BLaER1 (cell line): ENCODE measurements at regions not wholly inside any gene's neighbourhood (a gene's known extent, or its start where the extent isn't known, plus 50 kb on each side); places are given as distances from the start of the nearest gene placed in this dataset.

Experiments used
- H3K27ac ChIP-seq: shearing (Covaris generic); formaldehyde crosslinking; 2 replicates; pipeline ENCODE4 v1.8.1; 2022
- H3K27me3 ChIP-seq: shearing (Covaris generic); formaldehyde crosslinking; 2 replicates; pipeline ENCODE4 v1.8.1; 2022
- H3K36me3 ChIP-seq: shearing (Covaris generic); formaldehyde crosslinking; 2 replicates; pipeline ENCODE4 v1.8.1; 2022
- H3K4me1 ChIP-seq: shearing (Covaris generic); formaldehyde crosslinking; 2 replicates; pipeline ENCODE4 v1.8.1; 2022
- H3K4me2 ChIP-seq: shearing (Covaris generic); formaldehyde crosslinking; 2 replicates; pipeline ENCODE4 v1.8.1; 2022
- H3K4me3 ChIP-seq: shearing (Covaris generic); formaldehyde crosslinking; 2 replicates; pipeline ENCODE4 v1.8.1; 2022
- H3K9ac ChIP-seq: shearing (Covaris generic); formaldehyde crosslinking; 2 replicates; pipeline ENCODE4 v1.8.1; 2022
- H3K9me3 ChIP-seq: shearing (Covaris generic); formaldehyde crosslinking; 2 replicates; pipeline ENCODE4 v1.8.1; 2022
- H4K20me1 ChIP-seq: shearing (Covaris generic); formaldehyde crosslinking; 2 replicates; pipeline ENCODE4 v1.8.1; 2022
- Cebpa-rat ChIP-seq: shearing (Covaris generic); IDR thresholded peaks from 2 replicates; pipeline ENCODE4 v1.8.1; 2022

DNA sequence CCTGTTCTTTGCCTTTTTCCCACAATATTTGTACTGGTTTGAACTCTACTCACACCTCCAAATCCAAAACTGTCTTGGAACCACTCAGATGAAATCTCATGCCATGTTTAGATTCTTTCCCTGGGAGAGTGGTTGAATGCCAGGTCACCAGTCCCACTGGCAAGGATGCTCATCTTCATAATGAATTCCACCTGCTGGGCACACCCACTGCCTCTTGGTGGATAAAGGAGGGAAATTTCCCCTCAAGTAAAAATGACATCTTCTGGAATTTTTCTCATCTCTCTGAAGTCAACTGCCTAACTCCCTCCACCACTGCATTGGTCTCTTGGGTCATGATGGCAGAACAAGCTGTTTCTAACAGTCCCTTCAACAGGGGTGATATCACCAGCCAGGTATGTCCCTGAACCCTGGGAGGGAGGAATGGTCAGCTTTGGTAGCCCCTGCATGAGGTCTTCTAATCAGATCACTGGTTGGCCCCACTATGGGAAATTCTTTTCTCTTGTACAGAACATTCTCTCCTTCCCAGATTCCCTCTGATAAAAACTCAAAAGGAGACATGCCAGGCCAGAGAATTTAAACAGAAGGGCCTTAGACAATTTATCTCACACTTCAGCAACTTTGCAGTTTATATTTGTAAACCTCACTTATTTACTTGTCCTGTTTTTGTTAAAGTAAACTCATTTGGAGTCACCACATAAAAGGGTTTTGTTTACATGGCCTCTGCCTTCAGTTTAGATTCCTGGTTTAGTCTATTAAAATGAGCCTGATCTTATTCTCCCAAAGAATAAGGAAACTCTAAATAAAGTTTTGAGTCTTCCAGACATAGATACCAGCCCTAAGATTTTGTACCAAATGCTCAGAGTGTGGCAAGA, 143.4 kb downstream of the WNT5A start:
- Histone ChIP-seq H3K4me1 (no peaks in the 10 kb centered on the region), H4K20me1 (no peaks in the 10 kb centered on the region), H3K27ac (no peak overlapping the region), H3K4me3 (no peak overlapping the region), H3K36me3 (no peaks in the 10 kb centered on the region), H3K27me3 (no peaks in the 10 kb centered on the region), H3K9ac (no peak overlapping the region), H3K9me3 (no peaks in the 10 kb centered on the region), H3K4me2 (no peak overlapping the region)
- TF ChIP-seq Cebpa-rat = no peak

DNA sequence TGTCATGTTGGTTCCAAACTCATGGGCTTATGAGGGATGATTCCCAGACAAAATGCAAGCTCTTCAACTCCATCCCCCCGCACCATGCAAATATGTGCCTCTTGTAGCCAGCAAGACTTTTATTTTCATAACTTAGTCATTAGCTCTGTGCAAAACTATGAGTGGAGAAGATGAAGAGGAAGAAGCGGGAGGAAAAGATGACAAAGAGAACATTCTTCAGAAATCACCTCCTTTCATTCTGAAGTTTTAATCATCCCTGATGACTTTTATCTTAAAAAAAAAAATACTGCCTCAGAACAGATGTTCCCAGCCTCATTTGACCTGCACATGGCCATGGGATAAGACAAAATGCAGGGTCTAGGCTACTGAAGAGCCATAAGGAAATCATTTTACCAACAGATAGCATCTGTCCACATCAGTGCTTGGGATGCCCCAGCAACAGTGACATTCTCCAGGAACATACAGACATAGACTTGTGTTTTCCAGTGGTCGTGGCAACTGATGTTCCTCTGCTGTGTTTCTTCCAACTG, 145.5 kb downstream of the WNT5A start:
- Histone ChIP-seq H3K9me3 (no peaks in the 10 kb centered on the region), H3K4me2 (no peak overlapping the region), H3K36me3 (no peaks in the 10 kb centered on the region), H3K9ac (no peak overlapping the region), H3K27me3 (no peaks in the 10 kb centered on the region), H3K4me3 (no peak overlapping the region), H3K27ac (no peak overlapping the region), H4K20me1 (no peaks in the 10 kb centered on the region), H3K4me1 (no peaks in the 10 kb centered on the region)
- TF ChIP-seq Cebpa-rat = no peak

GRCh38 chr3:55339819-55340218, 147.3 kb downstream of the WNT5A start:
- no peaks in the 10 kb centered on the region for H4K20me1 ChIP-seq
- no peak overlapping the region for H3K4me3 ChIP-seq
- TF ChIP-seq Cebpa-rat = no peak
- H3K36me3 ChIP-seq = no peaks in the 10 kb centered on the region
- H3K4me2 ChIP-seq = no peak overlapping the region
- H3K27me3 ChIP-seq = no peaks in the 10 kb centered on the region
- no peaks in the 10 kb centered on the region for H3K4me1 ChIP-seq
- no peaks in the 10 kb centered on the region for H3K9me3 ChIP-seq
- H3K9ac ChIP-seq = no peak overlapping the region
- no peak overlapping the region for H3K27ac ChIP-seq

- no peaks in the 10 kb centered on the region for H3K27me3 ChIP-seq
- H3K4me1 ChIP-seq = no peaks in the 10 kb centered on the region
- no peak overlapping the region for H3K4me2 ChIP-seq
- H3K4me3 ChIP-seq = no peak overlapping the region
- no peak for TF ChIP-seq Cebpa-rat
- no peaks in the 10 kb centered on the region for H3K36me3 ChIP-seq
- H4K20me1 ChIP-seq = no peaks in the 10 kb centered on the region
- H3K27ac ChIP-seq = no peak overlapping the region
- H3K9ac ChIP-seq = no peak overlapping the region
- H3K9me3 ChIP-seq = no peaks in the 10 kb centered on the region
These were observed 147.7 kb downstream of the WNT5A start for GRCh38 chr3:55339390-55339789.

- no peak overlapping the region for H3K9ac ChIP-seq
- no peaks in the 10 kb centered on the region for H4K20me1 ChIP-seq
- no peaks in the 10 kb centered on the region for H3K36me3 ChIP-seq
- H3K27ac ChIP-seq = no peak overlapping the region
- H3K9me3 ChIP-seq = no peaks in the 10 kb centered on the region
- H3K27me3 ChIP-seq = no peaks in the 10 kb centered on the region
- no peak overlapping the region for H3K4me3 ChIP-seq
- no peaks in the 10 kb centered on the region for H3K4me1 ChIP-seq
- TF ChIP-seq Cebpa-rat = no peak
- H3K4me2 ChIP-seq = no peak overlapping the region
These were observed 149.4 kb downstream of the WNT5A start for GRCh38 chr3:55337641-55338180.

- no peak overlapping the region for H3K27ac ChIP-seq
- H3K9ac ChIP-seq = no peak overlapping the region
- H3K4me2 ChIP-seq = no peak overlapping the region
- no peaks in the 10 kb centered on the region for H3K36me3 ChIP-seq
- no peaks in the 10 kb centered on the region for H3K4me1 ChIP-seq
- no peak for TF ChIP-seq Cebpa-rat
- H3K9me3 ChIP-seq = no peaks in the 10 kb centered on the region
- H3K27me3 ChIP-seq = no peaks in the 10 kb centered on the region
- no peak overlapping the region for H3K4me3 ChIP-seq
- no peaks in the 10 kb centered on the region for H4K20me1 ChIP-seq
These were observed 153.2 kb downstream of the WNT5A start for GRCh38 chr3:55333923-55334322.

GRCh38 chr3:55333046-55333445, 154.1 kb downstream of the WNT5A start:
- H3K9ac ChIP-seq = no peak overlapping the region
- H3K4me3 ChIP-seq = no peak overlapping the region
- no peaks in the 10 kb centered on the region for H3K4me1 ChIP-seq
- H3K4me2 ChIP-seq = no peak overlapping the region
- H3K27ac ChIP-seq = no peak overlapping the region
- H3K27me3 ChIP-seq = no peaks in the 10 kb centered on the region
- H3K36me3 ChIP-seq = no peaks in the 10 kb centered on the region
- no peak for TF ChIP-seq Cebpa-rat
- no peaks in the 10 kb centered on the region for H4K20me1 ChIP-seq
- H3K9me3 ChIP-seq = no peaks in the 10 kb centered on the region

- Histone ChIP-seq H4K20me1 (no peaks in the 10 kb centered on the region), H3K27ac (no peak overlapping the region), H3K4me2 (no peak overlapping the region)
These were observed 154.9 kb downstream of the WNT5A start for GRCh38 chr3:55332176-55332575.

DNA sequence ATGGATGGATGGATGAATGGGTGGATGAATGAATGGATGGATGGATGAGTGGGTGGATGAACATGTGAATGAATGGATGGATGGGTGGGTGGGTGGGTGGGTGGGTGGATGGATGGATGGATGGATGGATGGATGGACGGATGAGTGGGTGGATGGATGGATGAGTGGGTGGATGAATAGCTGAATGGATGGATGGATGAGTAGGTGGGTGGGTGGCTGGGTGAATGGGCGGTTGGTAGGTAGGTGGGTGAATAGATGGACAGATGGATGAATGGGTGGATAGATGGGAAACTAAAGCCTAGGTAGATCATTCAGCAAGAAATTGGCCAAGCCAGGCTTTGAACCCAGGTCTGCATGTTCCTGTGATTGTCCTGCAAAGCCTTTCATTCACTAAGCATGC, 155.6 kb downstream of the WNT5A start:
- Histone ChIP-seq H3K4me2 (no peak overlapping the region), H3K9me3 (no peaks in the 10 kb centered on the region), H3K27me3 (no peaks in the 10 kb centered on the region), H3K9ac (no peak overlapping the region), H3K4me3 (no peak overlapping the region), H3K4me1 (no peaks in the 10 kb centered on the region), H3K27ac (no peak overlapping the region), H3K36me3 (no peaks in the 10 kb centered on the region), H4K20me1 (no peaks in the 10 kb centered on the region)
- no peak for TF ChIP-seq Cebpa-rat

More at GRCh38 chr3:55332176-55332575, 154.9 kb downstream of the WNT5A start:
- Histone ChIP-seq H3K9me3 (no peaks in the 10 kb centered on the region), H3K4me3 (no peak overlapping the region), H3K36me3 (no peaks in the 10 kb centered on the region), H3K27me3 (no peaks in the 10 kb centered on the region), H3K9ac (no peak overlapping the region), H3K4me1 (no peaks in the 10 kb centered on the region)
- TF ChIP-seq Cebpa-rat = no peak

- Histone ChIP-seq H3K27ac (no peak overlapping the region), H4K20me1 (no peaks in the 10 kb centered on the region), H3K4me2 (no peak overlapping the region), H3K4me3 (no peak overlapping the region), H3K27me3 (no peaks in the 10 kb centered on the region), H3K36me3 (no peaks in the 10 kb centered on the region), H3K9ac (no peak overlapping the region), H3K9me3 (no peaks in the 10 kb centered on the region), H3K4me1 (no peaks in the 10 kb centered on the region)
- TF ChIP-seq Cebpa-rat = no peak
These were observed 156.3 kb downstream of the WNT5A start for GRCh38 chr3:55330756-55331155.
